GM19468 (cell line): ENCODE measurements at regions not wholly inside any gene's neighbourhood (a gene's known extent, or its start where the extent isn't known, plus 50 kb on each side); places are given as distances from the start of the nearest gene placed in this dataset.

ENCODE experiments used
- ATAC-seq: cut with Tn5 transposase; IDR thresholded peaks from one replicate; pipeline ENCODE4 v1.9.1; 2021; ENCODE audit warnings: mild to moderate bottlenecking, moderate library complexity, moderate number of reproducible peaks; ENCODE audit not compliant: unreplicated experiment; ENCODE audit errors: extremely low read depth

DNA sequence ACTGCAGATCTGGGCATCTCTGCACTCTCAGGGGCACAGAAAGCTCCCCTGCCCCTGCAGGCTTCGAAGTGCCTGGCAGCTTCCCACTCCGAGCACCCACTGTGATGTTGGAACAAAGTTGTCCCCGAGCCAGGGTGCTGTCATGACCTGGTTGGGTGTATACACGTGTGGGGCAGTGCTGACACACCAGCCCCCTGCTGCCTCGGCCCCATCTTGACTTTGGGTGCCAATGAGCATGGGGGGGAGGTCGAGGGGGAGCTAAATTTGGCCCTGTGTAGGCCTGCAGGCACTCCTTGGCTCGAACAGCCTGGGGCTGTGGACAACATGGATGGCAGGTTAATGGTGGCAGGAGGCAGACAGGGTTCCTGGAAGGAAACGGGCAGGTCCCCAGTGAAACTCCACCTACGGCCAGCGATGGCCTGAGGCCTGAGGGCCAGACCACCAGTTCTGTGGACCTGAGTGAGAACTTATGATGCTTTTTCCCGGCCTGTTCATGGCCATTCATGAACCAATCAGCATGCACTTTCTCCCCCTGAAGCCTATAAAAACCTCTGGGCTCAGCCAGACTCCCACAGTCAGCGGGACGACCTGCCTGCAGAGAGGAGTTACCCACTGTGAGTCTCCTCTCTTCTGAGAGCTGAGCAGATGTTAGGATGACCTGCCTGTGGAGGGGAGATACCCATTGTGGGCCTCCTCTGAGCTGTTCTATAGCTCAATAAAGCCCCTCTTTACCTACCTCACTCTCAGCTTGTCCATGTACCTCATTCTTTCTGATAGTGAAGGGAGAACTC lies 1029.1 kb upstream of the GBE1 start:
- ATAC-seq: no peak

DNA sequence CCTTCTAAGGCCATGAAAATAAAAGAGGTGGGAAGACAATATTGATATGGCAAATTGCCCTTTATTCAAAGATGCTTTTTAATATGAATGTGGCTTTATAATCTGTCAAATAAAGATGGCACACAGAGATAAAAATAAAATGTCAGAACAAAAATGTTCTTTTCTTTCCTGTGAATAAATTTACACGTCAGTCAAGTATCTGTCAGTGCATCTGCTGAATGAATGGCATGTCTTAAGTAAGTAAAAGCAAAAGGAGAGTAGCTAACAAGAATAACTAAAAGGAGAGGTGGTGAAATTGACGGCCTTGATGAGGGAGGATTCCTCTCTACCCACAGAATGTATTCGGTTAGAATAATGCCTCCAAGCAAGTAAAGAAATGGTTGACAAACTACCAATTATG lies 1021.7 kb upstream of the GBE1 start:
- no peak for ATAC-seq

DNA sequence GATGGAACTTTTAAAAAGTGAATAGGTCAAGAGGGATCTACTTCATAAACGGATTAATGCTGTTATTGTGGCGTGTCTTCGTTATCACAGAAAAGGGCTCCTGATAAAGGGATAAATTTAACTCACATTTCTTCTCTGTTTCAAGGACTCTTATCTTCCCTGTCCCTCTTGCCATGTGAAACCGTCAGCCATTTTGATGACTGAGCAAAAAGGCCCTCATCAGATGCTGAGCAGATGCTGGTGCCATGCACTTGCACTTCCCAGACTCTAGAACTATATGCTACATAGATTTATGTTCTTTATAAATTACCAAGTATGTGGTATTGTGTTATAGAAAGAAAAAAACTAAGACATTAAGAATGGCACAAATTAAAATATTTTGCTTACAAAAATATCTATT lies 1011.8 kb upstream of the GBE1 start:
- no peak for ATAC-seq

DNA sequence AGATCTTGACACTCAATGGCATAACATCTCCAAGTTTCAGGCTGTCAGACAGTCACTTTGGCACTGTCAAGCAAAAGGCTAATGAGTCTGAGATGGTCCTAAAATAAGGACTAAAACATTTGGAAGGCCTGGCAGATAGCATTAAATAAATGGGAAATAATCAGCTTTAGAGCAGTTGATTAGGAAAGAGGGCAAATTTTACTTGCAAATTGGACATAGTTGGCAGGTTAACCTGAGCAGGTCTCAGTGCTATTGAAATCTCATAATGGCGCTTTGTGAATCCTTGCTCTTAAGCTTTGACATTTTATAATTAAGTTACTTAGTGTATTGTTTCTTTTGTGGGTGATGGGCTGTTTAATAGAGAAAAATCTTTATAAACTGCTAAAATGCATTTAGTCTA lies 1003.1 kb upstream of the GBE1 start:
- ATAC-seq: no peak

DNA sequence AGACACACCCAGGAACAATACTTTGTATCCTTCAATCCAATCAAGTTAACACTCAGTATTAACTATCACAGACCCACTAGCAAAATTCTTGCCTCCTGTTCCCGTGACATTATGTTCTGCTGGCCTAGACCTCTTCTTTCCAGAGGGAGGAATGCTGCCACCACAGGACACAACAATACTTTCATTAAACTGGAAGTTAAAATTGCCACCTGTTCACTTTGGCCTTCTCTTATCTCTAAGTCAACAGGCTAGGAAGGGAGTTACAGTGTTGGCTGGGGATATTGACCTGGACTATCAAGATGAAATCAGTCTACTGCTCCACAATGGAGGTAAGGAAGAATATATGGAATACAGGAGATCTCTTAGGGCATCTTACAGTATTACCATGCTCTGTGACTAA lies 1000.4 kb upstream of the GBE1 start:
- ATAC-seq: no peak

DNA sequence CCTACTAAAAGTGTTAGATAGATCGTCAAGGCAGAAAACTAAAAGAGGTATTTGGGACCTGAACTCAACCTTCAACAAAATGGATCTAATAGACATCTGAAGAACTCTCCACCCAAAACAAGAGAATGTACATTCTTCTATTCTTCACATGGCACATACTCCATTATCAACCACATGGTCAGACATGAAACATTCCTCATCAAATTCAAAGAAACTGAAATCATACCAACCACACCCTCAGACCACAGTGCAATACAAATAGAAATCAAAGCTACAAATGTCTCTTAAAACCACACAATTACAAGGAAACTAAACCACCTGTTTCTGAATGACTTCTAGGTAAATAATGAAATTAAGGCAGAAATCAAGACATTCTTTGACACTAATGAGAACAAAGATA lies 984.1 kb upstream of the GBE1 start:
- no peak for ATAC-seq

DNA sequence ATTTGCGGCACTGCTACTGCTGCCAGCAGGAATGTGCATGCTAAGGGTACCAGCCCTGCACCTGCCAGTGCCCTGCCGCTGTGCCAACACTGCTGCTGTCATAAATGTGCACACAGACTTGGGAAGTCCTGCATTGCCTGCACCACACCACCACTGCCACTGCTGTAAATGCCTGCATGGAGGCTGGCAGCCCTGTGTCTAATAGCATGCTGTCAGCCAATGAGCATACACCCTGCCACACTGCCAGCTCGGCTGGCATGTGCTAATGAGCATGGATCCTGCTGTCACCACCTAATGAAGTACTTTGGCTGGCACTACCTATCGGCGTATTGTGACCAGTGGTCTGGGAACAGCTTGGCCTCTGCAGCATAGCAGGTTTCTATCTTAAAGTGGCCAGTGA lies 981.8 kb upstream of the GBE1 start:
- no peak for ATAC-seq

DNA sequence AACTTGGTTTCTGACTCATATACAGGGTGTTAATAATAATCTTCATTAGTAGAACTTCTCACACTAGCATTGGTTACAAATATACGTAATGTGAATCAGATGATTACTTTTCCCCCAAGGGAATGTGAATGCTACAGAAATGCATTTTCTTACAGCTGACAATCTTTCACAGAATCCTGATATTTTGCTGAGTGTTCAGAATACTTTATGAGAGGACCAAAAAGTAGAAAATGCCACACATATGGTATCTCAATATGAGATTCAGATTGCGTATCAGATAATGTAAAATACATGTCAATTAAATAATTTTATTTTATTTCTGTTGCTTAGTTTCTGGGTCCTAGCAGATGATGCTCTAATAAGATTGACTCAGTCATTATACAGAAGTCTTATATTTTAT lies 979.9 kb upstream of the GBE1 start:
- ATAC-seq: no peak

DNA sequence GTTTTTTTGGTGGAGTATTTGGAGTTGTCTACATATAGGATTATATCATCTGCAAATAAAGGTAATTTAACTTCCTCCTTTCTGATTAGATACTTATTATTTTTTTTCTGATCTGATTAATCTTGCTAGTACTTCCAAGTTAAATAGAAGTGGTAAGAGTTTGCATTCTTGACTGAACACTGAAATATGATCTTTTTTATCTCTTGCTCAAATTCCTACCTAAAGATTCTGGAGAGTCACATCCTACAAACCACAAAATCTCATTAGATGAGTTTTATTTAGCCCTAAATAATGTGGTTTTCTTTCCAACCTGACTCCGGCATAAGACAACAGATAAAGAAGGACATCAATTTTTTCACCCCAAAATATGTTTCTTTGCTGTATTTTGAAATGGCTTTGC lies 977.9 kb upstream of the GBE1 start:
- ATAC-seq: no peak

DNA sequence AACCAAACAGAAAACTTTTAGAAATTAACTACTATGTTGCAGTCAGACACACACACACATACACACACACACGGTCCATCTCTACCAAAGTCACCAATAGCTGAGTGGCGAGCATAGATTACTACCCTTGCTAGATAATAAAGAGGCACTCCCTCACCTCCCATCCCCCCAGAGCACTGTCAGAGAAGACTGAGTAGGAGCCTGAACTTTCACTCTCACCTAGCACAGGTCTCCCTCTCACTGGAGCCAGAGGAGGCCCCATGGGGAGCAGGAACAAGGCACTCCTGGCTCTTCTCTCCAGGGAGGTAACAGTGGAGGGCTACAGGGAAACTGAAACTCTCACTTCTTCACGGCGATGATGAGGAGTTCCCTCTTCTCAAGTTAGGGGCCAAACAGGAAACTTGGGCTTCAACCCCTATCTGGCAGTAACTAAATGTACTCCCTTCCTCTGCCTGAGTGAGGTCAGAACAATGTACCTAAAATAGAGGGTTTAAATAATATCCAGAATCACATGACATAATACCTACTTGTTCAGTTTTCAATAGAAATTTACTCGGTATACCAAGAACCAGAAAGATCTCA lies 975.3 kb upstream of the GBE1 start:
- no peak for ATAC-seq

DNA sequence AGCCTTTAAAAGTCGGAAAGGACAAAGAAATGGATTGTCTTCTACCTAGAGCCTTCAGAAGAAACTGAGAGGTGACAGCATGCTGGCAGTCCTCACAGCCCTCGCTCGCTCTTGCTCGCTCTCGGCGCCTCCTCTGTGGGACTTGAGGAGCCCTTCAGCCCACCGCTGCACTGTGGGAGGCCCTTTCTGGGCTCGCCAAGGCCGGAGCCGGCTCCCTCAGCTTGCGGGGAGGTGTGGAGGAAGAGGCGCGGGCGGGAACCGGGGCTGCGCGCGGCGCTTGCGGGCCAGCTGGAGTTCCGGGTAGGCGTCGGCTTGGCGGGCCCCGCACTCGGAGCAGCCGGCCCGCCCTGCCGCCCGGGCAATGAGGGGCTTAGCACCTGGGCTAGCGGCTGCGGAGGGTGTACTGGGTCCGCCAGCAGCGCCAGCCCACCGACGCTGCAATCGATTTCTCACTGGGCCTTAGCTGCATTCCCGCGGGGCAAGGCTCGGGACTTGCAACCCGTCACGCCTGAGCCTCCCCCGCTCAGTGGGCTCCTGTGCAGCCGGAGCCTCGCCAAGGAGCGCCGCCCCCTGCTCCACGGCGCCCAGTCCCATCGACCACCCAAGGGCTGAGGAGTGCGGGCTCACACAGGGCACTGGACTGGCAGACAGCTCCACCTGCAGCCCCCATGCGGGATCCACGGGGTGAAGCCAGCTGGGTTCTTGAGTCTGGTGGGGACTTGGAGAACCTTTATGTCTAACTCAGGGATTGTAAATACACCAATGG lies 953.8 kb upstream of the GBE1 start:
- ATAC-seq: no peak

DNA sequence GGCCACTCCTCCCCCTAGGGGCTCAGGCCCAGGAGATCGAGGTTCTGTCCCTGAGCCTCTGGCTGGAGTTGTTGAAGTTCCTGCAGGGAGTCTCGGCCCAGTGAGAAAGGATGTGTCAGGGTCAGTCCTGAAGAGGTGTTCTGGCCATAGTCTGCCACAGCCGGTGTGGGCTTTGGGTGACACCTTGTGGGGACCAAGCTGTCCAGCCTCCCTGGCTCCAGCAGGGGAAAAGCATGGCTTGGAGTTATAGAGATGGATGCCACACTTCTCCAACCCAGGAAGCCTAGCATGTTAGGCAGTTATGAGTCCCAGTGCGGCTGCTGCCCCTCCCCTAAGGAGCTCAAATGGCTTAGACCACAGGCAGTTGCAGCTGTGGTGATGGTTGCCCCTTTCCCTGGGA lies 945.6 kb upstream of the GBE1 start:
- no peak for ATAC-seq

DNA sequence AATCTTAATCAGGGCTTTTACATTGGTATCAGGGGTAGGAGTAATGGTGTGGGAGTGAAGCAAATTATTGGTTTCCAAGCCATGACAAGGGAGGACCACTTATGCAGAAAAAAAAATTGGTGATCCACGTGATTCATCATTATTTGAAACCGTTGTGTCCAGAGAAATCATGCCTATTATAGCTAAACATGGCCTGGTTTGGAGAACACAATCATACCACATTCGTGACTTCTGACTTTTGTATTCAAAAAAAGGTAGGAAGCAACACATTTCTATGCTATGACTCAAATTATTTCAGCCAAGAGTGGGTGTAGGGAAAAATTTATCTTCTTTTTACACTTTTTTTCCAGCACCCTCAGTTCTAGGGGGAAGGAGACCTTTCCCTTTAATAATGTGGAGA lies 924.3 kb upstream of the GBE1 start:
- ATAC-seq: no peak

DNA sequence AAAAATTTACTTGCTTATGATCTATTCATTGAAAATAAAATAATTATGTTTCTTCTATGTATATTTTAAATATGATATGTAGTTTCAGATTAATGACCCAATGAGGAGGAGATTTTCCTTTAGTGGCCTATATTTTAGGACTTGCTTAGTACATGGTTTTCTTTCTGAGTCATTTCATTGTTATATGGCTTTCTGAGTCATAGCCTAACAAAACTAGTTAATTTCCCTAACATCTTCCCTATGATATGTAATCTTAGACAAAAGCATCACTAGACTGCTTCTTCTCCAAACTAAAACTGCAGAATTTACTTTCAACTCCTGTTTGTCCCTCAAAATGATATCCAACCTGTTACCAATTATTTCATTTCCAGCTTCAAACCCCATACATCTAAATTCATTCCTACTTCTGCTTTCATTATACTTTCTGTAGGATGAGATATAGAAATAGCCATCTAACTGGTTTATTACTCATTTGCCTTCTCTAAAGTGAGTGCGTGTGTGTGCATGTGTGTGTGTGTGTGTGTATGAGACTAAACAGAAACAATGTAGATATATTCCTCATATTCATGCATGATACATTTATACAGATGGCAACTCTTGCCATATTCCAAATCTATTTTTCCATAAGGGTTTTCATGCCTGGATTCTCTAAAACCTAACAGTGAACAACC lies 915.0 kb upstream of the GBE1 start:
- no peak for ATAC-seq

DNA sequence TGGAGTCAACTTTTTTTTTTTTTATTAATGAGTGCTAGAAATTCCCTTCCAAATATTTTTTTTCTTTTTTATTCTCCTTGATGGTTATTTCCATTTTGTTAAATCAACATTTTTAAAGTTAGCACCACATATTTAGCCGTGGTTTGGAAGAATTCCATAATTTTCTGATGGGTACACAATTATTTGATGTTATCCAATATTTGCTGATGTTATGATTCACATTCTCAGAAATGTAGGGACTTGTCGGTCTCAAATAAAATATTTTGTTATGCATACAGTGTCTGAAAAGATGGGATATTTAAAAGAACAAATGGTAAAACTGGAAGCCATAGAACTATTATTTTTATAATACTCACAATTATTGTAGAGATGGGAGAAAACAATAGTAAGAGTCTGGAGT lies 911.5 kb upstream of the GBE1 start:
- no peak for ATAC-seq

DNA sequence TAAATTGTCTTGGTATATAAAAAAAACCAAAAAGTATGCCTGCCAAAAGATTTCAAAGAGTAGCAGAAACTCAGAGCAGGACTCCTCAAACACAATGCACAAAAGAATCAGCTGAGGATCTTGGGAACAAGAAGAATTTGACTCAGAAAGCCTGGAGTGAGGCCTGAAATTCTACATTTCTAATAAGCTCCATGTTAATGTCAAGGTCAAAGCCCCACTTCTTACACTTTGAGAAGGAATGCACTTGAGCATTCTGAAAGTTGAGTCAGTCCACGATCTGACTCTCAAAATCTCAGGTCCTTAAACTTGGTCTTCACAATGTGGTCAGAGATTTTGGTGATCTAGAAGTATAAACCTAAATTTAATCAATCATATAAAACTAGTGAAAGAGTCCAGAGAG lies 910.0 kb upstream of the GBE1 start:
- ATAC-seq: no peak

DNA sequence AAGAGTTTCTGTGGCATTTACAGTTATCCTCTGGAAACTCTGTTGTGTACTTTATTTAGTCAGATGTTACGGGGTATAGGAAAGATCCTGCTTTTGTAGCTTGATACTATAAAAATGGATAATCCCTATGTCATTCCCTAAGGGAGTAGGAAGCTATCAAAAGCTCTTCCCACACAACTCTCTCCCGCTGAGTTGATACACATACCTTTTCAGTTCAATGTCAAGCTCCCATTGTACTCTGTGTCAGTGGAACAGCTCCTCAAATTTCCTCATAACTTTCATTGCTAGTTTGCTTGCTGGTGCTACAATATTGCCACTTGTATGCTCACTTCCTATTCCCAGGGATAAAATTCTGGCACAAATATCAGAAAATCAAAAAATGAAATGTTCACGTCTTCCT lies 893.3 kb upstream of the GBE1 start:
- no peak for ATAC-seq

DNA sequence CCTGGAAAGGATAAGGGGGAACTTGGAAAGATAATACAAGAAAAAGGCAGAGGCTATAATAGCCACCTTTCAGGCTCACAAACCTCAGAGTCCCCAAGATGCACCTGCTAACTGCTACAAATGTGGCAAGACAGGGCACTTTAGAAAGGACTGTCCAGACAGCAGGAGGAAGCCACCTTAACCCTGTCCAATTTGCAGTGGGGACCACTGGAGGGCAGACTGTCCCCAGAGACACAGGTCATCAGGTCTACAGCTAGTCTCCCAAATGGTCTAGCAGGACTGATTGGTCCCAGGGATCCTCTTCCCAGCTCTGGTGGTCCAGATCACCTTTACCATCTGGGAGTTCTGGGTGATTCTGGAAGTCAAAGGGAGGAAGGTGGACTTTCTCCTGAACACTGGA lies 882.5 kb upstream of the GBE1 start:
- ATAC-seq: no peak

DNA sequence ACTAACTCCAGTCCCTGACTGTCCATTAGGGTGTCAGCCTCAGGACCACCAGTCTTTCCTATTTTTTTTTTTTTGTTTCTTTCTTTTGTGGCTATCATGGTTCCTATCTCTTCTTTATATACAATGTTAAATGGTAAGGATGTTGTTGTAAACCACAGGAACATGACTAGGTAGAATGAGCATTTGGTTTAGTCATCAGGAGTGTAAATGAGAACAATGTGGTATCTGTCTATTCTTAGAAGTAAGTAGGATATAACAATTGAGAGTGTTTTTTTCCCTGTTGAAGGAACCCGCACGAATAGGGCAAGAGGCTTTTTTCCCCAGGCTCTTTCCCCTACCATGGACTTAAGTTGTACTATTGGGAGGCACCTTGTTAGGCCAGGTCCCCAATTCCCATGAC lies 880.3 kb upstream of the GBE1 start:
- ATAC-seq: no peak

DNA sequence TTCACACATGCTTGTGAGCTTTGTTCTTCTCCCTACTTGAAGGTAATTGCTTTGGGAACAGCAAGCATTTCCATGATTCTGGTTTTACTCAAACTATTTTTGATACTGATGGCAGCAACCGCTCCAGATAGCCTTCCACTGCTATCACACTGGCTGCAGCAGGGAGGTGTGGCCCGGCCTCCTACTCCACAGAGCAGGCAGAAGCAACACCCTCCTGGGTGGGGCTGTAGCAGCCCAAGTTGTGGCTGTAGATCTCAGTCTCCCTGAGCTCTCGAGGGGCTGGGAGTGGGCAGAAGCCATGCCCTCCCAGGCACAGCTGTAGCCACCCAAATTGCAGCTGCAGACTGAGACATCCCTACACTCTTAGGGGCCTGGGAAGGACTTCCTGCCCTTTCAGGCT lies 878.8 kb upstream of the GBE1 start:
- ATAC-seq: no peak

DNA sequence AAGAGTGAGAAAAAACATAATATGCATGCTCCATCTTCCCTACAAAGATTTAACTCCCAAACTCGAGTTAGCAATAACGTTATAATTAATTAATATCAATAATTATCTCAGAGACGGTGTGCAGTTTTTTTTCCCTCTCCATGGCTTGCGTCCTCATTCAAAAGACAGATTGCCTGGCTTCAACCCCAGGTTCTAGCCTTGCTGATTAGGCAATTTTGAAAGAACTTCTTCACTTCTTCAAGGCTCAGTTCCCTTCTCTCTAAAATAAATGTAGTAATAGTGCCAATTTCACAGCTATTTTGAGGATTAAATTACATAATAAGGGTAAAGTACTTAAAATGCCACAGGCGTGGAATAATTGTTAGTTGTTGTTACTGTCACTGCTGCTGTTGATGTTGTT lies 876.1 kb upstream of the GBE1 start:
- ATAC-seq: no peak
